Ramos (cell line): ENCODE measurements at regions not wholly inside any gene's neighbourhood (a gene's known extent, or its start where the extent isn't known, plus 50 kb on each side); places are given as distances from the start of the nearest gene placed in this dataset.
"Not testable (repeated sequence)": the region's sequence is repeated elsewhere in the genome, so short reads cannot be mapped to it uniquely, and the experiment has no call there.

Experiments used
- in situ Hi-C: fragments of 300-500 bp; cut with MboI; formaldehyde crosslinking; loops from one replicate; pipeline ENCODE4 v1.14.3; 2022; ENCODE audit warnings: low sequenced_read_pairs; ENCODE audit not compliant: unreplicated experiment

DNA sequence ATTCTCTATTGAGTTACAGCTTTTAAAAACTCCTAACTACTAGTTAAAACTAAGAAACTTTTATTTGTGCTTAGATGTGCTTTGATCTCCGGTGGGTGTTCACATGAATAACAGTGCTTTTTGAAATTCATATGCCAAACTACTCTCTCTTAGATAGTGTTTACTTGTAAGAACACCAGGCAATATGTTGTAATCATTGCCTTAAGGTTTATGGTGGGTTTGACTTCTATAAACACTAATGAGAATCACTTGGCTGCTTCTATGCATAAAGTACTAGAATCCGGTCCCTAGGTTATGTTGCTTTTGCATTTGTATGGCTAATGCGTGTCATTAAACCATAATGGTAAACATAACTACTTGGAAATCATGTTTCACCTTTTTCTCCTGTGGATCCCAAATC is 203.9 kb upstream of the VSTM2A start:
- in situ Hi-C loops: no loop called here

DNA sequence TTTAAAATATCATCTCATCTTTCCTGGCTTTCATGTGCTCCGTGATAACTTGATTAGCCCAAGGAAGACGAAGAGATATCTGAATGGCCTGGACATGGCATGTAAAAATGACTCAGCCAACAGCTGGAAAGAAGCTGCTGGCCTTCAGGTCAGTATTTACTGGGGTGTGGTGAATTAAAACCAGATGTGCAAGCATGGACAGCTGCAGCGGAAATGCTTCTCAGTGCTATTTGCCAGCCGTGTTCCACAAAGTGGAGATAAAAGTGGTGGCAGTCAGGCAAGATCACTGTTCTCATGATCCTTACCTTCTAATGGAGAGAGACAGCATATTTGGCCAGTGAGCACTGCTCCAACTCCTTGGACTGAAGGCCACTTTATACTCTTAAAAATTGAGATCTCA is 203.1 kb upstream of the VSTM2A start:
- in situ Hi-C loops: no loop called here

DNA sequence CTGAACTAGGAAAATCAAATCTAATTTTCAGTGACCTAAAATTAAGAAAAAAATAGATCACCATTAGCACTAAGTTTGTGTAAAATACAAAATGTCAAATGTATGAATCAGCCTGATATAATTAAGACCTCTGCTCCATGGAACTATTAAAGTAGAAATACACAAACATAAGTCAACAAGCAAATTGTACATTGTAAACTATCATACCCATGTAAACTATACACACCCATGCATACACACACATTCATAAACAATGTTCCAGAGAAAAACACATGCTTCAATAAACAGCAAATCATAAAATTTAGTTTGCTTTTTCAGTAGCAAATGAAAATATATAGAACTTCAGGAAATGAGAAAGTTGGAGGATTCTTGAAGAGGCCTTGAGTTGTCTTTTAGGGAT is 199.7 kb upstream of the VSTM2A start:
- in situ Hi-C loops: no loop called here

DNA sequence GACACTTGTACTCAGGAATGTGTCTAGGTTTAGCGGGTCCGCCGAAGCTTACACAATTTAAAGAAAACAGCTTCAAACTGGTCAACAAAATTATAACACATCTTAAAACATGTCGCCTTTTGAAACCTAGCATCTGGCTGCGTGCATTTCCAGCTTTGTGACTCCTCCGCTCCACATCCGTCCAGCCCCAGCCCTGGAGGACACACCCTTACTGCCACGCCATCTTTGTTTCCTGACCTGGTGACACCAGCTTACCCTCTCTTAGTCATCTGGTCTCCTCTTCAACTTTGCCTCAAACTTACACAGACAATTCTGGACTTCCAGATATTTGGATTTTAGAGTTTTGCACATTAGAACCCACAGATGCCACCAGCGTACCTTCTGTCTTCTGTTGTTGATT is 198.7 kb upstream of the VSTM2A start:
- in situ Hi-C loops: no loop called here

DNA sequence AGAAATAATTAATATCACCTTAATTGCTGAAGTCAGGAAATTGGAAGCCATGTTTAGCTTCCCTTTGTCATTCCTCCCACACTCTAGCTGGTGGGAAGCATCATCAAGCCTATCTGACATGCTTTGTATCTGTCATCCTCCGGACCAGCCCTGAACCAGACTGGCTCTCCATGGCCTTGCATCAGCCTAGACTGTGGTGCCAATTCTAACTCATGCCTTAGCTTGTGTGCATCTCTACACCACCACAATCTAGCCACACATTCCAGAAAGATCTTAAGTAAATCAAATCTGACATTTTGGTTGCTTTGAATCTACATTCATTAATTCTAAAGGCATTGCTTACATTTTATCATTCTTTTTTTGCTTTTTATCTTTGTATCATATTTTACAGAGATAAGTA is 196.4 kb upstream of the VSTM2A start:
- in situ Hi-C loops: no loop called here

DNA sequence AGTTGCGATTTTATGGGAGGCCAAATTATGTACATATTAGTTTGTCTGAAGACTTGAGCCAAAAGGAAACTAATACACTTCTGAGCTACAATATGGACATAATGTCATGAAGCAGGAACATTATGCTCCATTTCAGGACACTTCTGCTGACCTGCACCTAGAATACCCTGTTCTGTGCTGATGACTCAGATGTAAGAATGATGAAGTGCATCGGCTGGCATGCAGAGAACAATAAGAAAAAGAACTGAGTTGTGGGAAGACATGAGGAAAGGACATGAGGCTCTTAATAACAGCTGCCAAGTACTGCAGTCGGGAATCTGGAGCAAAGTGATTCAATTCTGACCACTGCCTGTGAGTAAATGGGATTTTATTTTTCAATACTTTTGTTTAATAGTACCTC is 192.9 kb upstream of the VSTM2A start:
- in situ Hi-C loops: no loop called here

DNA sequence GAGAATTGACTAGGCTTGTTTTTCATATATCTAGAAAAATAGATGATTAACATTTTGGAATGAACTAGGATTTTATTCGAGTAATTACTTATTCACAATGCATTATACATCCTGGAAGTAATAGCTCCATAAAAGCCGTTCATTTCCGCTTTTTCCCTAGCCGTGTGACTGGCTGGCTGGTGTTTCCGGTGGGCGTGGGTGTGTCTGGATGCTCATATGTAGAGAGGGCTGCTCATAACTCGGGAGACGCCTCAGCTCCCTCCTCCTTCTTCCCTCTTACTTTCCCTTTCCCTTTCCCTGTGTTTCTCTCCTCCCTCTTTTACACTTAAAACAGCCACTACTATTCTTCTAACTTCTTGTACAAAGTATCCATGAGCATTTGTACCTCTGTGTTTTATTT is 187.7 kb upstream of the VSTM2A start:
- in situ Hi-C loops: no loop called here

DNA sequence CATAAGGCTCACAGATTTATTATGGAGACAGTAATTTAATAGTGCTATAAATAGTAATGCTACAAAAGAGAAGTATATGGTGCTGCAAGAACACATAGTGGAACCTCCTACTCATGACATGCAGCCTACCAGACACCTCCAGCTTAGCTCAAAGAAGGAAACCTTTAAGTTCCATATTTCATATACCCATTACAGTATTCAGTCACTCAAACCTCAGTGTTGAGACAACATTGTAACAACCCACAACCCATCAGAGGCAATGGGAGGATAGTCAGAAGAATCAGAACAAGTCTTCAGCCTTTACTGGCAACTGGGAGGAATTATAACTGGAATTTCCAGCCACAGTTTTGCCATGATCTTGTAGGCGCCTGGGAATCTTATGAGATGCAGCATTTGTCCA is 186.3 kb upstream of the VSTM2A start:
- in situ Hi-C loops: no loop called here

DNA sequence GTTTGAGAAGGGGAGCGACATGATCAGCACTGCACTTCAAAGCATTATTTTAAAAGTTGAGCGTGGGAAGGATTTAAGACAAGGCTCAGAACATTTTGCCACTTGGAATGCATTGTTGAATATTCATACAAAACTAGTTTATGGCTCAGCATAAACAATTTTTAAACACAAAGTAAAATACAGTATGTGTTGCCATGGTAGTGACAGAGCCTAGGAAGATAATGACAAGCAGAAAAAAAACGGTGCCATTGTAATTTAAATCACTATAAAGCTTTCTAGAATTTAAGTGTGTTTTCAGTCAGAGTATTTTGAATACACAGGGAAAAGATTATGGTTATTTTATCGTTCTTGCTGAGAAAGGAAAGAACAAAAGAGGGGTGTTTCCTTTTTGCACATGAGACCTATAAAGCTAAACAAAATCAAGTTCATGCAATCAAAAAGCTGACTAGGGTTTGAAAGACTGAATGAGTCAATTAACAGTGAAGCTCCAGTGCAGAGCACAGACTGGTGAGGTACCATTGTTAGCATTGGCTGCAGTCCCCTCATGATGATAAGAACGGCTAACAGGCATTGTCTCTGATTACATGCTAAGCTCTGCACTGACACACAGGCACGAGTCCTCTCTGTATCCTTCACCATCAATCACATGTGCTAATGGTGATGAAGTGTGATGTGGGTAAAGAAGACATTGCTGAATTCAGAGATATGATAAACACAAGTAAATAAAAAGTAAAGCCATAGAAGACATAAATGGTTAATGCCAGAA is 181.9 kb upstream of the VSTM2A start:
- in situ Hi-C loops: no loop called here

DNA sequence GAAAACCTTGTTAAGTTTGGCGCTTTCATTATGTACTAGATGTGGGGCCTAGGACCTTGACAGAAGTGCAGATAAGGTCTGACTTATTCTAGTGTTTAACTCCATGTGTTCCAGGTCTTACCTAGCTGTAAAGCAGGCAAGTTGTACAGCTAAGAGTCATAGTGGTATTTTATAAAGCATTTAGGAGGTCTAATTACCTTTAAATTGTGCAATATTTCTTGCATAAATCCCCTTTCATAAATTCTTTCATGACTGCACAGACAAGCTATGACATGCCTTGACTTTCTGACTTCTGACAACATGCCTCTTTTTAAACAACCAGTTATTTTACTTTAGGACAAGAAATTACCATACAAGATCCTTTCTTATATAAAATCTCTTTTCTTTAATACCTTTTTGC is 151.6 kb upstream of the VSTM2A start:
- in situ Hi-C loops: no loop called here

DNA sequence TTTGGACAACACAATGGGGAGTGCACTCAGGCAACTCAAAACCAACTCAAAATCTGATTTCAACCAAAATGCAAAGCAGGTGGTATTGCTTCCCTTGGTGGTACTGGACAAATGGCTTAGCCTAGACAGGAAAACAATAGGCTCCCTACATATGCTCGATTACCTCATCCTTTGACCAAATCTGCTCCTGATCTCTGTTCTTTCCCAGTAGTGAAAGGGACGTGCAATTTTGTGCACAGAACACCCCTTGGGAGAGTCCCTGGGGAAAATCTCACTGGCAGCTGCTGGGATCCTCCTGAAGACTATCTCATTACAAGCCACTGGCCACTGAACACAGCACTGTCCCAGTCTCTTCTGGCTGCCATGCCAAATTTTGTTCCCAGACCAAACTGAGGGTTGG is 149.2 kb upstream of the VSTM2A start:
- in situ Hi-C loops: no loop called here

DNA sequence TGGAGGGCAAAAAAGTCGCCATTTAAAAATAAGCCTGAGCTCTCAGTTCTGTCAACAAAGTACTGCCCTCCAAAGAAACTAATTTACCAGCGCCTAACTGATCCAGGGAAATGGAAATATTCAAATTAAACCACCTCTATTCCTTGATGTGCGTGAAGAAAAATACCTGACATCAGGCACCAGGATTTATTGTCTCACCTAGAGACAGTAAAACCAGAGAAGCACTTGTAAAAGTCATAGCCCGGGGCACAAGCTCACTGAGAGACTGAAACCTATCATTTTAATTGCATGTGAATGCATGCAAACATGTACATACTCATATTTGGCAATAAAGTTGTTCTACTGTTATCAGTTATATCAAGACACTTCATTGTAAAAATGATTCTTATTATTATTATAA is 147.3 kb upstream of the VSTM2A start:
- in situ Hi-C loops: no loop called here

DNA sequence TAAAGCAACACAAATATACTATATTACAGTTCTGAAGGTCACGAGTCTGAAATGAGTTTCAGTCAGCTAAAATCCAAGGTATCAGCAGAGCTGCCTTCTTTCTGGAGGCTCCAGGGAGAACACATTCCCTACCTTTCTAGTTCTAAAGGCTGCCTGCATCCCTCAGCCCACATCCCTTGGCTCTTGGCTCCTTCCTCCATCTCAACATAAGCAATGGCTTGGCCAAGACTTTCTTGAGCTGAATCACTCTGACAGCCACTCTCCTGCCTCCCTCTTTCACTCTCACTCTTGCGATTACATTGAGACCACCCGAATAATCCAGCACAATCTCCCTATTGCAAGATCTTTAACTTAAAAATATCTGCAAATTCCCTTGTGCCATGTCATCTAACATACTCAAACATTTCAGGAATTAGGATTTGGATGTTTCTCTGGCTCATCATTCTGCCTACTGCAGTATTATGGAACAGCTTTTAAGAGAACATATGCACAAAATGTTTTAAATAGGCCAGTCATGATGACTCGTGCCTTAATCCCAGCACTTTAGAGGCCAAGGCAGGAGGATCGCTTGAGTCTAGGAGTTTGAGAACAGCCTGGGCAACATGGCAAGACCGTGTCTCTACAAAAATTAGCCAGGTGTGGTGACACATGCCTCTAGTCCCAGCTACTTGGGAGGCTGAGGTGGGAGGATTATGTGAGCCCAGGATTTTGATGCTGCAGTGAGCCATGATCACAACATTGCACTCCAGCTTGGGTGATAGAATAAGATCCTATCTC is 144.2 kb upstream of the VSTM2A start:
- in situ Hi-C loops: no loop called here

DNA sequence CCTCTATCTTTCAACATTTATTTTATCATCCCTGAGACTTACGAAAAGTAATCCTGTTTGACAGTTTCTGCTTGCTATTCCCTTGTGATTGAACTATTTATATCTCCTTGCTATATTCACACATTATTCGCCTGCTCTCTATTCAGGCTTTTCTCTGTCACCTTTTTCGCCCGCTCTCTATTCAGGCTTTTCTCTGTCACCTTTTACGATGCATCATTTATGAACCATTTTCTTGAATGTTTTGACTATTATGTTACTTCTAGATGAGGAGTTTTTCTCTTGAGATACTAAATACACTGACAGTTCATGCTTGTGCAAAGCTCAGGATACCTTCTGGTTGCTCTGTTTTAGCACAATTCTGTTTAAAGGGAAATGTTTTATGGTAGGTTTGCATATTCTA is 143.3 kb upstream of the VSTM2A start:
- in situ Hi-C loops: no loop called here

DNA sequence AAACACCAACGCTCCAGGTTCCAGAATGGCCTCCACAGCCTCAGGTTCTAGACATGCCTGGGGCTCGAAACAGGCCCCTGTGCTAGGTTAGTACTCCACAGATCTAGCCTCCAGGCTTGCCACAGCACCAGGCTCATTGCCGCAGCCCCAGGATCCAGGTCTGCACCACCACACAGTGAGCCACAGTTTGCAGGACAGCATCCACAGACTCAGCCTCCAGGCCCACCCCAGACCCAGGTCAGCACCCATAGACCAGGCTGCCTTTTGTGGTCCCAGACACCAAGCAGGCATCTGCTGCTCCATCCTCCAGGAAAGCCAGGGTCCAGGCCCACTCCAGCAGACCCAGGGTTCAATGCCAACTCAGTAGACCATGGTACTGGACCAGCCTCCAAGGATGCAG is 132.3 kb upstream of the VSTM2A start:
- in situ Hi-C loops: no loop called here

DNA sequence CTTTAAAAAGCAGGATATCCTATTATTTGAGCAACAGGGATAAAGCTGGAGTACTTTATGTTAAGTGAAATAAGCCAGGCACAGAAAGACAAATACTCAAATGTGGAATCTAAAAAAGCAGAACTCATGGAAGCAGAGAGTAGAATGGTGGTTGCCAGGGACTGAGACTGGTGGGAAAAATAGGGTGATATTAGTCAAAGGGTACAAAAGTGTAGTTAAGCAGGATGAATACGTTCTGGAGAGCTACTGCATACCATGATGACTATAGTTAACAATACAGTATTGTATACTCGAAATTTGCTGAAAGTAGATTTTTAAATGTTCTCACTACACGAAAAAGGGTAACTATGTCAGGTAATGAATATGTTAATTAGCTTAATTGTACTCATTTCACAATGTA is 125.5 kb upstream of the VSTM2A start:
- in situ Hi-C loops: no loop called here

DNA sequence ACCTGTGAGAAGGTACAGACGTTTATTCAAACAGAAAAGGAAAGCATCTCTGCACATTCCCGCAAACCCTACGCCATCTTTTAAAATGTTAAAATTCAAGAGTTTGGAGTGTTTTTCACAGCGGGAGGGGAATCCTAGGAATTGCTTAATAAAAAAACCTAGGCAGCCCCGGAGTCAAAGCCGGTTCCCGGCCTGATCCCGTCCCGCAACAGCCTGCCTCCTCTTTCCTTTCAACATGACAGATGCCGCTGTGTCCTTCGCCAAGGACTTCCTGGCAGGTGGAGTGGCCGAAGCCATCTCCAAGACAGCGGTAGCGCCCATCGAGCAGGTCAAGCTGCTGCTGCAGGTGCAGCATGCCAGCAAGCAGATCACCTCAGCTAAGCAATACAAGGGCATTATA is 123.0 kb upstream of the VSTM2A start:
- in situ Hi-C loops: no loop called here

DNA sequence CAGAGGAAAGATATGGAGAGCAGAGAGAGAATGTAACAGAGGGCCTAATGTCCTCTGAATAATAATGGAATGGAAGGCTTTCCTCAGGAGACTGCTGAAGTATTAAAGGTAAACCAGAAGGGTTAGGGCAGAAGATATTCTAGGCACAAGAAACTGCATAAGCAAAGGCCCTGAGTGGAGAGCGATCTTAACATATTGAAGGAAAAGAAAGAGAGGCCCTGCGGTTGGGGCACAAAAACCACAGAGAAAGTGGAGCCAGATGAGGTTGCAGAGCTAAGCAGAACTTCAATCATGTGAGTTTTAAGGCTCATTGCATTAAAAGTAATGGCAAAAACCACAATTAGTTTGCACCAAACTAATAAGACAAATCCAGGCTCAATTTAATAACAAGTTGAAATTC is 115.8 kb upstream of the VSTM2A start:
- in situ Hi-C loops: no loop called here

DNA sequence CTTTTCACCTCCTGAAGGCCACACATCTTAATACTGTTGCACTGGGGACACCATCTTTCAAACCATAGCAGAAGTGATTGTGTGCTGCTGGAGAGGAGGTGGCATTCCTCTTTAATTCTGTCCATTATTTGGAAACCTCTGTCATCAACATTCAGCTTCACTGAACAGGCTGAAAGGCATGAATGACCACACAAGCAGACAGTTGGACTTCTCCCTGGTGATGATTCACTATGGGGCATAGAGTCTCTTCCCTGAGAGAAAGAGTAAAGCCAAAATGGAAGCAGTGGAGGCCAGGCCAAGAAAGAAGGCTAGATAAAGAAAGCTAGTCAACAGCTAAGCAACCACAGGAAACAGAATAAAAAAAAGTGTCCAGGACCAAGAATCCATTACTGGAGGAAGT is 113.1 kb upstream of the VSTM2A start:
- in situ Hi-C loops: no loop called here

DNA sequence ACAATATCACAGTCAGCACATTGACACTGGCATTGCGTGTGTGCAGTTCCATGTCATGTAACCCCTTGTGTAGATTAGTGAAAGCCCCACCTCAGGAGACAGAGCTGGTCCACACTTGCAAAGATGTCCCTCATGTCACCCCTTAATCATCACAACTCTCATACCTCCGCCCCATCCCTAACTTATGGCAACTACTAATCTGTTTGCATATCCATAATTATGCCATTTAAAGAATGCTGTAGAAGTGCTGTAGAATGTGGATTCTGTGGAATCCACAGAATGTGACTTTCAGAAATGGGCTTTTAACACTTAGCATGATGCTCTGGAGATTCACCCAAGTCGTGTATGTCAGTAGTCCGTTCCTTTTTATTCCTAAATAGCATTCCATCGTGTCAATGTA is 102.8 kb upstream of the VSTM2A start:
- in situ Hi-C loops: no loop called here

DNA sequence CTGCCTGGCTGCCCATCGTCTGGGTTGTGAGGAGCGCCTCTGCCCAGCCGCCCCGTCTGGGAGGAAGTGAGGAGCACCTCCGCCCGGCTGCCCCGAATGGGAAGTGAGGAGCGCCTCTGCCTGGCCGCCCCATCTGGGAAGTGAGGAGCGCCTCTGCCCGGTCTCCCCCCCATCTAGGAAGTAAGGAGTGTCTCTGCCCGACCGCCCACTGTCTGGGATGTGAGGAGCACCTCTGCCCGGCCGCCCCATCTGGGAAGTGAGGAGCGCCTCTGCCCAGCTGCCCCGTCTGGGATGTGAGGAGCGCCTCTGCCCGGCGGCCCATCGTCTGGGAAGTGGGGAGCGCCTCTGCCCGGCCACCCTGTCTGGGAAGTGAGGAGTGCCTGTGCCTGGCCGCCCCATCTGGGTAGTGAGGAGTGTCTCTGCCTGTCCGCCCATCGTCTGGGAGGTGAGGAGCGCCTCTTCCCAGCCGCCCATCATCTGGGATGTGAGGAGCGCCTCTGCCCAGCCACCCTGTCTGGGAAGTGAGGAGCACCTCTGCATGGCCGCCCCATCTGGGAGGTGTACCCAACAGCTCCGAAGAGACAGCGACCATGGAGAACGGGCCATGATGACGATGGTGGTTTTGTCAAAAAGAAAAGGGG is 98.0 kb upstream of the VSTM2A start:
- in situ Hi-C loops: not testable (repeated sequence)
